ENCODE measurements at regions not wholly inside any gene's neighbourhood (a gene's known extent, or its start where the extent isn't known, plus 50 kb on each side); places are given as distances from the start of the nearest gene placed in this dataset.

DNA sequence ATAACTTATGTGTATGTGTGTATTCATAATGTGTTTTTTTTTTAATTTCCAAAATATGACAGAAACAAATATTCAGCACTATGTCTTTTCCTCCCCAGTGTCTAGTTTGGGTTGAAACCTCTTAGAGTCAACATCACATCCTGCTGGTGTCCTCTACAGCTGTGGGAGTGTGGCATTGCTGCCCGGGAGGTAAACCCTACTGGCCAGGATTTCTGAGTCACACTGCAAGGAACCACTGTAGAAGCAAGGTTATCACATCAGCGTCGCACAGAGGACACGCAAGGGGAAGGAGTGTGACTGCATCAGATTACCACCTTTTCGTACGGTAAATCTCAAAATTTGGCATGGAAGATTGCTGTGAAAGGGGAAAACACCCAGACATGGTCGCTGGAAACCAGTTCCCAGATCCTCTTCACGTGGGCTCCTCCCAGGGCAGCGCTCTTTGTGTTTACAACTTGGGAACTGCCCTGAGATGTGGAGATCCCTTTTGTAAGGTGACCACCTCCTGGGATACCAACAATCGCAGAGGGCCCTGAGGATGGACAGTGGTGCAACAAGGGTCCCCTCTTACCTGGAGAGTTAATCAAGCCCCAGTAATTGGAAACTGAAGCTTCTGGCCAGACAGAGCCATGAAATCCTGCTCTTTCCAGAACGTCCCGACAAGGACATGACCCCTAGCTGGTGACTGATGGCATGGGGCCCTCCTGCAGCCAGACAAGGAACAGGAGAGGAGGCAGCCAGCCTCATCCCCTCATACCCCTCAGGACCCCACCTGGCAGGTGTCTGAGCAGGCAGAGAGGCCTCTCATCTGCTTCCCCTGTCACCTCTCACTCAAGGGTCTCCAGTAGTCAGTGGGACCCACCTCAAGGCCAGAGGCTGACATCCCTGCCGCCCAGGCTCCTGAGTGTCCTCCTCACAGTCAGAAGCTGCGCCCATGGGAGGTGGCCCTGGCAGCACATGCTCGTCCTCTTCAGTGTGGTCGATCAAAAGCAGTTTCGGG lies 194.7 kb downstream of the MED10 start:
- Histone ChIP-seq H2AFZ (ENCODE audit: control insufficient read depth, low read length) (no peak overlapping the region), H3K27me3 (ENCODE audit: control insufficient read depth, extremely low read depth, insufficient read depth, low read length) (no peaks in the 10 kb centered on the region), H3K36me3 (ENCODE audit: control insufficient read depth in 2 of 2, extremely low read depth in 1 of 2, insufficient read depth in 2 of 2, low read length in 2 of 2) (no peaks in the 10 kb centered on the region), H3K4me1 (ENCODE audit: control insufficient read depth, extremely low read depth, insufficient read depth, low read length) (no peaks in the 10 kb centered on the region), H3K79me2 (ENCODE audit: control insufficient read depth, insufficient read depth, low read length) (no peaks in the 10 kb centered on the region), H3K9me3 (ENCODE audit: control insufficient read depth, low read depth, low read length) (no peaks in the 10 kb centered on the region), H3K27ac (ENCODE audit: control insufficient read depth, insufficient read depth, low read length) (no peak overlapping the region), H3K4me3 (ENCODE audit: control insufficient read depth in 2 of 3, extremely low read depth in 1 of 3, insufficient read depth in 2 of 3, low read depth in 1 of 3, low read length in 3 of 3) (no peak overlapping the region), H3K9me1 (ENCODE audit: control insufficient read depth, extremely low read depth, insufficient read depth, low read length) (no peaks in the 10 kb centered on the region), H4K20me1 (ENCODE audit: control insufficient read depth, extremely low read depth, insufficient read depth, low read length) (no peaks in the 10 kb centered on the region), H3K4me2 (ENCODE audit: control insufficient read depth, extremely low read depth, insufficient read depth, low read depth, low read length) (no peak overlapping the region), H3K9ac (ENCODE audit: control insufficient read depth, extremely low read depth, insufficient read depth, low read length) (no peak overlapping the region)
- no peak for FAIRE-seq
- no peak for DNase-seq (ENCODE audit: low read depth, low spot score)
- no peak for TF ChIP-seq EZH2 (IDR thresholded peaks at IDR 0.05; ENCODE audit: low read length)
- TF ChIP-seq, protein P1, sequence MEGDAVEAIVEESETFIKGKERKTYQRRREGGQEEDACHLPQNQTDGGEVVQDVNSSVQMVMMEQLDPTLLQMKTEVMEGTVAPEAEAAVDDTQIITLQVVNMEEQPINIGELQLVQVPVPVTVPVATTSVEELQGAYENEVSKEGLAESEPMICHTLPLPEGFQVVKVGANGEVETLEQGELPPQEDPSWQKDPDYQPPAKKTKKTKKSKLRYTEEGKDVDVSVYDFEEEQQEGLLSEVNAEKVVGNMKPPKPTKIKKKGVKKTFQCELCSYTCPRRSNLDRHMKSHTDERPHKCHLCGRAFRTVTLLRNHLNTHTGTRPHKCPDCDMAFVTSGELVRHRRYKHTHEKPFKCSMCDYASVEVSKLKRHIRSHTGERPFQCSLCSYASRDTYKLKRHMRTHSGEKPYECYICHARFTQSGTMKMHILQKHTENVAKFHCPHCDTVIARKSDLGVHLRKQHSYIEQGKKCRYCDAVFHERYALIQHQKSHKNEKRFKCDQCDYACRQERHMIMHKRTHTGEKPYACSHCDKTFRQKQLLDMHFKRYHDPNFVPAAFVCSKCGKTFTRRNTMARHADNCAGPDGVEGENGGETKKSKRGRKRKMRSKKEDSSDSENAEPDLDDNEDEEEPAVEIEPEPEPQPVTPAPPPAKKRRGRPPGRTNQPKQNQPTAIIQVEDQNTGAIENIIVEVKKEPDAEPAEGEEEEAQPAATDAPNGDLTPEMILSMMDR (optimal IDR thresholded peaks at IDR 0.05 in 1 of 3, IDR thresholded peaks at IDR 0.05 in 1 of 3, conservative IDR thresholded peaks at IDR 0.05 in 1 of 3; ENCODE audit: extremely low read depth in 1 of 3, insufficient read depth in 2 of 3, low read length in 3 of 3) = no peak
- dilution Hi-C loops (cut with MboI; ENCODE audit: extremely low pct_ligation_motif_present, low sequenced_read_pairs) = no loop called here

DNA sequence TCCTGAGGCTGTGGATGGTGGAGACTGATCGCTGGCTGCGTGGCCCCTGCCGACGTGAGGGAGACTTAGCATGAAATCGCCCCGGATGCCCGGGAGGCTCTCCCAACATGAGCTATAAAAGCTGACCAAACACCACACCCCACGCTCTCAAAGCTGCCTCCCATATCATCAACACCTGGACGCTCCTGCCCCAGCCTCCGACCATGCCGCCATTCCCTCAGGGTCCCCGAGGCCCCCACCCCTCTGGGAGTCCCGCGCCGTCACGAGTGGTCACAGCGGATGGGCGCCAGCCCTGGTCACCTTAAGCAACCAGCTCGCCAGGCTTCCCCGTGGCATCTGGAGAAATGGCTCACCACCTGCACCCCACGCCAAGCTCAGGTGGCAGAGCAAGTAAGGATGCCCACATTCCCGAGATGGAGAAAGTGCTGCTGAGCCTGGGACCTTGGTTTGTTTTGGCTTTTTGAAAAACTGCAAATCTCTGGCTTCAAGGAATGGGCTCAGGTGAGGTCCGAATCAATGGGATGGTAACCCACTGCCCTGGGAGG lies 196.0 kb downstream of the MED10 start:
- no peak for FAIRE-seq
- no peak for DNase-seq (ENCODE audit: low read depth, low spot score)
- Histone ChIP-seq H3K36me3 (ENCODE audit: control insufficient read depth in 2 of 2, extremely low read depth in 1 of 2, insufficient read depth in 2 of 2, low read length in 2 of 2) (no peaks in the 10 kb centered on the region), H3K4me2 (ENCODE audit: control insufficient read depth, extremely low read depth, insufficient read depth, low read depth, low read length) (no peak overlapping the region), H3K27me3 (ENCODE audit: control insufficient read depth, extremely low read depth, insufficient read depth, low read length) (no peaks in the 10 kb centered on the region), H2AFZ (ENCODE audit: control insufficient read depth, low read length) (no peak overlapping the region), H3K4me1 (ENCODE audit: control insufficient read depth, extremely low read depth, insufficient read depth, low read length) (no peaks in the 10 kb centered on the region), H3K9me1 (ENCODE audit: control insufficient read depth, extremely low read depth, insufficient read depth, low read length) (no peaks in the 10 kb centered on the region), H3K27ac (ENCODE audit: control insufficient read depth, insufficient read depth, low read length) (no peak overlapping the region), H4K20me1 (ENCODE audit: control insufficient read depth, extremely low read depth, insufficient read depth, low read length) (no peaks in the 10 kb centered on the region), H3K9ac (ENCODE audit: control insufficient read depth, extremely low read depth, insufficient read depth, low read length) (no peak overlapping the region), H3K4me3 (ENCODE audit: control insufficient read depth in 2 of 3, extremely low read depth in 1 of 3, insufficient read depth in 2 of 3, low read depth in 1 of 3, low read length in 3 of 3) (no peak overlapping the region), H3K9me3 (ENCODE audit: control insufficient read depth, low read depth, low read length) (no peaks in the 10 kb centered on the region), H3K79me2 (ENCODE audit: control insufficient read depth, insufficient read depth, low read length) (no peaks in the 10 kb centered on the region)
- TF ChIP-seq, protein P1 (optimal IDR thresholded peaks at IDR 0.05 in 1 of 3, IDR thresholded peaks at IDR 0.05 in 1 of 3, conservative IDR thresholded peaks at IDR 0.05 in 1 of 3; ENCODE audit: extremely low read depth in 1 of 3, insufficient read depth in 2 of 3, low read length in 3 of 3) = no peak
- TF ChIP-seq EZH2 (IDR thresholded peaks at IDR 0.05; ENCODE audit: low read length) = no peak
- dilution Hi-C loops (cut with MboI; ENCODE audit: extremely low pct_ligation_motif_present, low sequenced_read_pairs) = no loop called here

Data from keratinocyte (primary cell).